ENCODE measurements at regions not wholly inside any gene's neighbourhood (a gene's known extent, or its start where the extent isn't known, plus 50 kb on each side); places are given as distances from the start of the nearest gene placed in this dataset.

GRCh38 chr18:61643884-61644647 is 248.7 kb downstream of the RNF152 start:
- TF ChIP-seq EZH2 (IDR thresholded peaks at IDR 0.05; ENCODE audit: borderline replicate concordance, low read depth, low read length, severe bottlenecking) (no peak), MAX (IDR thresholded peaks at IDR 0.05; ENCODE audit: insufficient read depth, insufficient read length) (no peak)

Measured in endothelial cell of umbilical vein (primary cell).